SK-N-MC (cell line): ENCODE measurements at regions not wholly inside any gene's neighbourhood (a gene's known extent, or its start where the extent isn't known, plus 50 kb on each side); places are given as distances from the start of the nearest gene placed in this dataset.

ENCODE experiments used
- EZH2 ChIP-seq: fragments of 200-600 bp; sonication (generic); IDR thresholded peaks from one replicate; pipeline ENCODE4 v1.6.1; 2017; ENCODE audit warnings: antibody characterized with exemption
- FOXP2 ChIP-seq: optimal IDR thresholded peaks from 2 replicates; pipeline ENCODE3; 2011; ENCODE audit warnings: mild to moderate bottlenecking, moderate library complexity; ENCODE audit not compliant: insufficient read depth; ENCODE audit errors: extremely low read length, control extremely low read depth
- POLR2AphosphoS5 ChIP-seq: IDR thresholded peaks from 2 replicates; pipeline ENCODE4 v1.6.1; 2012; ENCODE audit warnings: mild to moderate bottlenecking, low read depth, low read length, borderline replicate concordance

DNA sequence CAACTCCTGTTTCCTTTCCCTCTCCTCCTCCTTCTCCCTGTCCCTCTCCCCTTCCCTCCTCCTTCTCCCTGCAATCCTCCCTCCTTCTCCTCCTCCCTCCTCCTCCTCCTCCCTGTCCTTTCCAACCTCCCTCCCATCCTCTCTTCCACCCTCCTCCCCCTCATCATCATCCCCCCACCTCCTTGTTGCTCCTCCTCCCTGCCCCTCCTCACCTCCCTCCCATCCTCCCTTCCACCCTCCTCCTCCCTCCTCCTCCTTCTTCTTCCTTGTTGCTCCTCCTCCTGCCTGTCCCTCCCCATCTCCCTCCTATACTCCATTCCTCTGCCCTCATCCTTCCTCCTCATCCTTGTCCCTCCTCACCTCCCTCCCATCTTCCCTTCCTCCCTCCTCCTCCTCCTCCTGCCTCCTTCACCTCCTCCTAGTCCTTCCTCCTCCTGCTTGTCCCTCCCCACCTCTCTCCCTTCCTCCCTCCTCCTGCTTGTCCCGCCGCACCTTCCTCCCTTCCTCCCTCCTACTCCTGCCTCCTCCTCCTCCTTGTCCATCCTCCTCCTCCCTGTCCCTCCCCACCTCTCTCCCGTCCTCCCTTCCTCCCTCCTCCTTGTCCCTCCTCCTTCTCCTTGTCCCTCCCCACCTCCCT is 222.5 kb downstream of the IRF8 start:
- TF ChIP-seq EZH2 = no peak
- no peak for TF ChIP-seq POLR2AphosphoS5
- TF ChIP-seq FOXP2 = no peak
